Endodermal cell (in vitro differentiated cells): ENCODE measurements at regions not wholly inside any gene's neighbourhood (a gene's known extent, or its start where the extent isn't known, plus 50 kb on each side); places are given as distances from the start of the nearest gene placed in this dataset.
A peak's percentile ranks its signal among the peaks of the same experiment; 100 is the strongest.

ENCODE experiments used
- DNase-seq: peaks from one replicate; pipeline ENCODE4 v3.0.0-alpha.2; 2017
- H3K27ac ChIP-seq: 2 replicates; pipeline ENCODE4 v1.5.1; 2013; ENCODE audit warnings: mild to moderate bottlenecking, low read depth, low read length, moderate library complexity
- H3K27me3 ChIP-seq: 2 replicates; pipeline ENCODE4 v1.6.1; 2013; ENCODE audit warnings: mild to moderate bottlenecking, low read length, moderate library complexity; ENCODE audit not compliant: insufficient read depth, control insufficient read depth, poor library complexity, severe bottlenecking
- H3K36me3 ChIP-seq: 2 replicates; pipeline ENCODE4 v1.7.0; 2013; ENCODE audit warnings: mild to moderate bottlenecking, low read length, moderate library complexity; ENCODE audit not compliant: control insufficient read depth, insufficient read depth
- H3K4me1 ChIP-seq: one replicate; pipeline ENCODE4 v1.7.0; 2013; ENCODE audit warnings: low read length; ENCODE audit not compliant: control insufficient read depth, insufficient read depth
- H3K4me3 ChIP-seq: 2 replicates; pipeline ENCODE4 v1.5.1; 2013; ENCODE audit warnings: mild to moderate bottlenecking, low read length, moderate library complexity
- H3K9ac ChIP-seq: 2 replicates; pipeline ENCODE4 v1.6.1; 2013; ENCODE audit warnings: mild to moderate bottlenecking, low read length, moderate library complexity; ENCODE audit not compliant: poor library complexity, severe bottlenecking; ENCODE audit errors: extremely low read depth
- H3K9me3 ChIP-seq: 2 replicates; pipeline ENCODE4 v1.6.1; 2013; ENCODE audit warnings: mild to moderate bottlenecking, low read length, moderate library complexity; ENCODE audit not compliant: control insufficient read depth
- H3K27ac Mint-ChIP-seq: 2 replicates; pipeline ENCODE4 v1.8.0; 2020; ENCODE audit warnings: mixed read lengths
- H3K27me3 Mint-ChIP-seq: 2 replicates; pipeline ENCODE4 v1.8.0; 2021; ENCODE audit warnings: mild to moderate bottlenecking, mixed read lengths; ENCODE audit not compliant: insufficient read depth
- H3K36me3 Mint-ChIP-seq: 2 replicates; pipeline ENCODE4 v1.8.0; 2020; ENCODE audit warnings: low read depth, mixed read lengths
- H3K4me1 Mint-ChIP-seq: 2 replicates; pipeline ENCODE4 v1.8.0; 2020; ENCODE audit warnings: mixed read lengths
- H3K4me3 Mint-ChIP-seq: 2 replicates; pipeline ENCODE4 v1.8.0; 2020; ENCODE audit warnings: mild to moderate bottlenecking, moderate library complexity, mixed read lengths
- H3K9me3 Mint-ChIP-seq: 2 replicates; pipeline ENCODE4 v1.8.0; 2020; ENCODE audit warnings: mild to moderate bottlenecking, mixed read lengths
- WGBS, 2 experiments: methylation state at CpG; one replicate each; pipeline versions ENCODE4 v1.1.5 to v1.1.7; 2013; ENCODE audit warnings: missing lambda C conversion rate in 2 of 2, mixed read lengths in 1 of 2; ENCODE audit not compliant: insufficient coverage in 1 of 2, insufficient read length in 1 of 2; 5-methylcytosine and 5-hydroxymethylcytosine counted together
- TF ChIP-seq, protein P1 (sequence below): fragments of 200-600 bp; sonication (generic); conservative IDR thresholded peaks from 2 replicates; pipeline ENCODE4 v1.5.0; 2021; ENCODE audit warnings: antibody characterized with exemption, mild to moderate bottlenecking

GRCh38 chr9:86578722-86579121, 224.5 kb upstream of the TUT7 start:
- 92 to 100% methylated on average over 1 to 3 of the region's 3 CpGs for WGBS, 2 experiments
- H3K9me3 ChIP-seq: peaks cover 13% of the 10 kb centered on the region
- peaks cover 5% of the 10 kb centered on the region for H3K27me3 Mint-ChIP-seq

GRCh38 chr9:86577420-86578333, 223.5 kb upstream of the TUT7 start:
- H3K4me3 Mint-ChIP-seq: no peak overlapping the region
- Histone ChIP-seq H3K9ac (no peak overlapping the region), H3K4me3 (no peak overlapping the region), H3K27ac (no peak overlapping the region), H3K27me3 (no peaks in the 10 kb centered on the region), H3K4me1 (peaks cover 7% of the 10 kb centered on the region), H3K9me3 (peaks cover 13% of the 10 kb centered on the region), H3K36me3 (no peaks in the 10 kb centered on the region)
- peaks cover 26% of the 10 kb centered on the region for H3K4me1 Mint-ChIP-seq
- H3K9me3 Mint-ChIP-seq: peaks cover 7% of the 10 kb centered on the region
- peaks cover 5% of the 10 kb centered on the region for H3K27me3 Mint-ChIP-seq
- H3K27ac Mint-ChIP-seq: no peak overlapping the region
- TF ChIP-seq, protein P1, sequence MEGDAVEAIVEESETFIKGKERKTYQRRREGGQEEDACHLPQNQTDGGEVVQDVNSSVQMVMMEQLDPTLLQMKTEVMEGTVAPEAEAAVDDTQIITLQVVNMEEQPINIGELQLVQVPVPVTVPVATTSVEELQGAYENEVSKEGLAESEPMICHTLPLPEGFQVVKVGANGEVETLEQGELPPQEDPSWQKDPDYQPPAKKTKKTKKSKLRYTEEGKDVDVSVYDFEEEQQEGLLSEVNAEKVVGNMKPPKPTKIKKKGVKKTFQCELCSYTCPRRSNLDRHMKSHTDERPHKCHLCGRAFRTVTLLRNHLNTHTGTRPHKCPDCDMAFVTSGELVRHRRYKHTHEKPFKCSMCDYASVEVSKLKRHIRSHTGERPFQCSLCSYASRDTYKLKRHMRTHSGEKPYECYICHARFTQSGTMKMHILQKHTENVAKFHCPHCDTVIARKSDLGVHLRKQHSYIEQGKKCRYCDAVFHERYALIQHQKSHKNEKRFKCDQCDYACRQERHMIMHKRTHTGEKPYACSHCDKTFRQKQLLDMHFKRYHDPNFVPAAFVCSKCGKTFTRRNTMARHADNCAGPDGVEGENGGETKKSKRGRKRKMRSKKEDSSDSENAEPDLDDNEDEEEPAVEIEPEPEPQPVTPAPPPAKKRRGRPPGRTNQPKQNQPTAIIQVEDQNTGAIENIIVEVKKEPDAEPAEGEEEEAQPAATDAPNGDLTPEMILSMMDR: no peak
- no peaks in the 10 kb centered on the region for H3K36me3 Mint-ChIP-seq
- DNase-seq: no peak
- 71 to 87% methylated on average over 9 to 30 of the region's 30 CpGs for WGBS, 2 experiments

More at GRCh38 chr9:86578722-86579121, 224.5 kb upstream of the TUT7 start:
- Mint-ChIP-seq H3K27ac (no peak overlapping the region), H3K9me3 (peaks cover 7% of the 10 kb centered on the region), H3K4me1 (peaks cover 29% of the 10 kb centered on the region), H3K4me3 (no peak overlapping the region), H3K36me3 (no peaks in the 10 kb centered on the region)
- no peak for DNase-seq
- no peak overlapping the region for H3K4me3 ChIP-seq
- no peaks in the 10 kb centered on the region for H3K27me3 ChIP-seq
- H3K9ac ChIP-seq: no peak overlapping the region
- H3K4me1 ChIP-seq: peaks cover 10% of the 10 kb centered on the region
- TF ChIP-seq, protein P1: no peak
- no peaks in the 10 kb centered on the region for H3K36me3 ChIP-seq
- H3K27ac ChIP-seq: no peak overlapping the region

DNA sequence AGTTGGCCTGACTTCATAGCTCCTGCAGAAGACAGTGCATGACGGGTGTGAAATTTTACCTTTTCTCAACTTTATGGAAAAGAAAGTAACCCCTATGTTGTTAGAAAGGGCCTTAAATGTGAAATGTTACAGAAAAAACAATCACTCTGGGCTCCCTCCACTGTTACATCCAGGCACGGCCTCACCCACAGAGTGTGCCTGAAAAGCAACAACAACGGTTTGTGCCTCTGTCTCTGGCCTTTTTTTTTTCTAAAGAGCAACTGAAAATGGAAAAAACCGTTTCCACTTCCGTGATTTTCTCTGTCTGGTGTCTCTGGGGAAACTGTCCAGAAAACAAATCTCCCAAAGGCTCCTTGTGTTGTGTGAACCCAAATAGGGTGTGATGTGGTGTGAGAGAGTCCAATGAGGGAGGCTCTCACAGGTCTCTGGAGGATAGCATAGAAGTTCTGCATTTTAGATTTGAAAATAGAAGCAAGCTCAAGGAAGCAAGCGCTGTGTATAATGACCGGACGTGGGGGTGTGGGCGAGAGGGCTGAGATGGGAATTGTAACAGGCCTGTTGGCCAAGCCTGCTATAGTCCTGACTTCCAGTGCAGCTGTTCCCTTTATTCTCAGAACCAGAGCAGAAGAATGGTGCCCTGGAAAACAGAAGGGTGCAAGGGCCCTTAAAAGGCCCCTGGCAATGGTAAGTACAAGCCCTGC, 221.8 kb upstream of the TUT7 start:
- TF ChIP-seq, protein P1: no peak
- Histone ChIP-seq H3K27me3 (no peaks in the 10 kb centered on the region), H3K9ac (no peak overlapping the region), H3K36me3 (no peaks in the 10 kb centered on the region), H3K4me3 (peak overlapping the region; percentile 53), H3K4me1 (peaks cover 7% of the 10 kb centered on the region), H3K27ac (no peak overlapping the region), H3K9me3 (peaks cover 13% of the 10 kb centered on the region)
- Mint-ChIP-seq H3K27me3 (peaks cover 5% of the 10 kb centered on the region), H3K4me1 (peaks cover 24% of the 10 kb centered on the region), H3K27ac (no peak overlapping the region), H3K4me3 (no peak overlapping the region), H3K9me3 (peaks cover 5% of the 10 kb centered on the region), H3K36me3 (no peaks in the 10 kb centered on the region)
- DNase-seq: no peak
- 95 to 98% methylated on average over 6 to 9 of the region's 9 CpGs for WGBS, 2 experiments
